ENCODE measurements at regions not wholly inside any gene's neighbourhood (a gene's known extent, or its start where the extent isn't known, plus 50 kb on each side); places are given as distances from the start of the nearest gene placed in this dataset.

DNA sequence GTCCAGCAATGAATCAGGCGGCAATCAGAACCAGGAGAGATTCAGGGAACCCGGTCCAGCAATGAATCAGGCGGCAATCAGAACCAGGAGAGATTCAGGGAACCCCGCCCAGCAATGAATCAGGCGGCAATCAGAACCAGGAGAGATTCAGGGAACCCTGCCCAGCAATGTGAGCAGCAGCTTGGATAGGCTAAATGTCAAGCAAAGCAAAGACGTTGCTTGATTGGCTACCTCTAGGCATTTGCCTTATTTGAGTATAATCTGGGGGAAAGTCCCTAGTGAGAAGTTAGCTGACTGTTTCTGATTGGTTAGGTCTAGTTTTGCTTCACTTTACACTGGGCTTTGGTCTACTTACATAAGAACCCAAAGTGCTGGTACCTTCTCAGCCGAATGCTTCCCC, 1212.2 kb upstream of the TENM3 start:
- TF ChIP-seq, protein P1, sequence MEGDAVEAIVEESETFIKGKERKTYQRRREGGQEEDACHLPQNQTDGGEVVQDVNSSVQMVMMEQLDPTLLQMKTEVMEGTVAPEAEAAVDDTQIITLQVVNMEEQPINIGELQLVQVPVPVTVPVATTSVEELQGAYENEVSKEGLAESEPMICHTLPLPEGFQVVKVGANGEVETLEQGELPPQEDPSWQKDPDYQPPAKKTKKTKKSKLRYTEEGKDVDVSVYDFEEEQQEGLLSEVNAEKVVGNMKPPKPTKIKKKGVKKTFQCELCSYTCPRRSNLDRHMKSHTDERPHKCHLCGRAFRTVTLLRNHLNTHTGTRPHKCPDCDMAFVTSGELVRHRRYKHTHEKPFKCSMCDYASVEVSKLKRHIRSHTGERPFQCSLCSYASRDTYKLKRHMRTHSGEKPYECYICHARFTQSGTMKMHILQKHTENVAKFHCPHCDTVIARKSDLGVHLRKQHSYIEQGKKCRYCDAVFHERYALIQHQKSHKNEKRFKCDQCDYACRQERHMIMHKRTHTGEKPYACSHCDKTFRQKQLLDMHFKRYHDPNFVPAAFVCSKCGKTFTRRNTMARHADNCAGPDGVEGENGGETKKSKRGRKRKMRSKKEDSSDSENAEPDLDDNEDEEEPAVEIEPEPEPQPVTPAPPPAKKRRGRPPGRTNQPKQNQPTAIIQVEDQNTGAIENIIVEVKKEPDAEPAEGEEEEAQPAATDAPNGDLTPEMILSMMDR (conservative IDR thresholded peaks at IDR 0.05): no peak
- no peak for TF ChIP-seq ZFX (IDR thresholded peaks at IDR 0.05)

Measured in C4-2B (cell line).